Thymus (tissue), 11 donors: ENCODE measurements at regions not wholly inside any gene's neighbourhood (a gene's known extent, or its start where the extent isn't known, plus 50 kb on each side); places are given as distances from the start of the nearest gene placed in this dataset.

ENCODE experiments used
- DNase-seq, 9 donors: peaks; one replicate each; pipeline ENCODE4 v3.0.0-alpha.2; 2013; ENCODE audit warnings: low spot score in 9 of 9, low read depth in 6 of 9, missing footprints in 1 of 9
- H3K27ac ChIP-seq, 2 donors: one replicate each; pipeline ENCODE4 v1.5.1; 2013; ENCODE audit warnings: control low read depth in 1 of 2, low read depth in 1 of 2, low read length in 1 of 2, mild to moderate bottlenecking in 1 of 2, moderate library complexity in 1 of 2
- H3K27me3 ChIP-seq, 2 donors: one replicate each; pipeline ENCODE4 v1.5.1; 2013; ENCODE audit warnings: low read length in 1 of 2; ENCODE audit not compliant: control insufficient read depth in 2 of 2, insufficient read depth in 1 of 2
- H3K36me3 ChIP-seq, 2 donors: one replicate each; pipeline ENCODE4 v1.5.1; 2013; ENCODE audit warnings: low read length in 1 of 2, mild to moderate bottlenecking in 1 of 2, moderate library complexity in 1 of 2; ENCODE audit not compliant: control insufficient read depth in 2 of 2, insufficient read depth in 2 of 2
- H3K4me1 ChIP-seq, 2 donors: one replicate each; pipeline ENCODE4 v1.5.1; 2013; ENCODE audit warnings: low read length in 2 of 2; ENCODE audit not compliant: control insufficient read depth in 2 of 2, insufficient read depth in 2 of 2
- H3K4me3 ChIP-seq, 2 donors: one replicate each; pipeline ENCODE4 v1.5.1; 2013; ENCODE audit warnings: low read length in 2 of 2, control low read depth in 1 of 2, mild to moderate bottlenecking in 1 of 2
- H3K9me3 ChIP-seq, 2 donors: one replicate each; pipeline ENCODE4 v1.5.1; 2013; ENCODE audit warnings: low read length in 1 of 2, mild to moderate bottlenecking in 1 of 2; ENCODE audit not compliant: control insufficient read depth in 2 of 2, insufficient read depth in 1 of 2
- WGBS: extraction: QIAGEN DNeasy Blood & Tissue Kit; methylation state at CpG from one replicate; pipeline ENCODE4 v1.1.7; 2013; 5-methylcytosine and 5-hydroxymethylcytosine counted together
- donor health status: healthy.

DNA sequence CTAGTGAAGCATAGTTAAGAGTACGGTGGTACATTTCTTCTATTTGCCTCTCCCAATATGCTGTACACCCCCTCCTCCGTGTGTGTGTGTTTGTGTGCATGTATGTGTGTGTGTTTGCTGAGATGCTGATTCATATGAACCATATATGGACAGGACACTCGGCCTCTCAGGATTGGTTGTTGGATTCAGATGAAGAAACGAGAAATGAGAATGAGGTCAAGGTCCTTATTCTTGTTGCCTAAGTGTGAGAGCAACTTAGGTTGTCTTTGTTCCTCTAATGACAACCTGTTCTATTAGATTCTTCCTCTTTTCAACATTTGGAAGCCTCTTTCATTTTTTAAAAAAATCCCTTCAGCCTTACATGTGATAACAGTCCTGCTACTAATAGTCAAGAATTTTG, 1387.6 kb downstream of the STIM2 start:
- no peaks in the 10 kb centered on the region for H3K36me3 ChIP-seq
- no peak for DNase-seq
- 64% methylated on average over 4 of the region's 4 CpGs for WGBS
- no peaks in the 10 kb centered on the region for H3K4me1 ChIP-seq
- H3K27me3 ChIP-seq = no peaks in the 10 kb centered on the region
- no peak overlapping the region for H3K4me3 ChIP-seq
- H3K9me3 ChIP-seq = no peaks in the 10 kb centered on the region
- H3K27ac ChIP-seq = no peak overlapping the region

DNA sequence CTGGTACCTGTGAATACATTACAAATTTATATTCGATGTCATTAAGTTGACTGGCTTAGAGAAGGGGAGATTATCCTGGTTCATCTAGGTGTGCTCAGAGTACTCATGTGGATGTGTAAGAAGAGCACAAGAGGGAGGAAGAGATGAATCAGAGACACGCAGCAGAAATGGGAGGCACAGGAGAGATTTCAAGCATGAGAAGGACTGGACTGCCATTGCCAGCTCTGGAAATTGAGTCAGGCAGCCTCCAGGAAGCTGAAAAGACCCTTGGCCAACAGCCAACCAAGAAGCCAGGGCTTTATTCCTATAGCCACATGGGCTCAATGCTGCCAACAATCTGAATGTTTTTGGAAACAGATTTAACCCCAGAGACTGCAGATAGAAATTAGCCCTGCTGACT, 1390.0 kb downstream of the STIM2 start:
- Histone ChIP-seq H3K4me1 (no peaks in the 10 kb centered on the region), H3K9me3 (peaks cover 0 to 9% of the 10 kb centered on the region in 2 donors), H3K36me3 (no peaks in the 10 kb centered on the region), H3K27ac (no peak overlapping the region), H3K4me3 (no peak overlapping the region), H3K27me3 (no peaks in the 10 kb centered on the region)
- no peak for DNase-seq
- 95% methylated on average over 2 of the region's 2 CpGs for WGBS

DNA sequence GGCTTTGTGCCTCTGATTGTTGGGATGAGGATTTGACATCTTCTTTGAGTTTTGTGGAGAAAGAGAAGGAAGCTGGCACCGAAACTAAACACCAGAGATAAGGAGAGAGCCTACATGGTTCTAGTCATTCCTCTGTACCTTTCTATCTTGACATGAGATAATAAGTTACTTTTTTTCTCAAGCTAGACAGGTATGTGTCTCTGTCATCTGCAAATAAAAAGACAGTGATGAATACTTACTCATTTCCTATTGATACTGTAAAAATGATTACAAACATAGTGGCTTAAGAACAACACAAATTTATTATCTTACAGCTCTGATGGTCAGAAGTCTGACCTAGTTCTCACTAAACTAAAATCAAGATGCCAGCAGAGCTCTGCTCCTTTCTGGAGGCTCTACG, 1391.2 kb downstream of the STIM2 start:
- Histone ChIP-seq H3K36me3 (no peaks in the 10 kb centered on the region), H3K27ac (no peak overlapping the region), H3K27me3 (no peaks in the 10 kb centered on the region), H3K9me3 (peaks cover 0 to 9% of the 10 kb centered on the region in 2 donors), H3K4me3 (no peak overlapping the region), H3K4me1 (no peaks in the 10 kb centered on the region)
- no peak for DNase-seq
- WGBS = 95% methylated on average over 2 of the region's 2 CpGs

DNA sequence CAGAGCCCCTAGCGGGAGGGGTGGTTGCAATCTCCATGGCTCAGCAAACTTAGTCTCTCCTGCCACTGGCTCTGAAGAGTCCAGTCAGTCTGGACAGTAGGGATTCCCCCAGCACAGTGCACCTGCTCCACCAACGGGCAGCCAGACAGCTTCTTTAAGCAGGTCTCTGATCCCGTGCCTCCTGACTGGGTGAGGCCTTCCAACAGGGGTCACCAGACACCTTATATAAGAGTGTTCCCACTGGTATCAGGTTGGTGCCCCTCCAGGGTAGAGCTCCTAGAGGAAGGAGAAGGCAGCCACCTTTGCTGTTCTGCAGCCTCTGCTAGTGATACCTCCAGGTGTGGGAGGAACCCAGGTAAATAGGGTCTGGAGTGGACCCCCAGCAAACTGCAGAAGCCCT, 1393.4 kb downstream of the STIM2 start:
- Histone ChIP-seq H3K9me3 (peaks cover 0 to 15% of the 10 kb centered on the region in 2 donors), H3K4me1 (no peaks in the 10 kb centered on the region), H3K27me3 (no peaks in the 10 kb centered on the region), H3K4me3 (no peak overlapping the region), H3K36me3 (no peaks in the 10 kb centered on the region), H3K27ac (no peak overlapping the region)
- DNase-seq = no peak
- 84% methylated on average over 3 of the region's 3 CpGs for WGBS

DNA sequence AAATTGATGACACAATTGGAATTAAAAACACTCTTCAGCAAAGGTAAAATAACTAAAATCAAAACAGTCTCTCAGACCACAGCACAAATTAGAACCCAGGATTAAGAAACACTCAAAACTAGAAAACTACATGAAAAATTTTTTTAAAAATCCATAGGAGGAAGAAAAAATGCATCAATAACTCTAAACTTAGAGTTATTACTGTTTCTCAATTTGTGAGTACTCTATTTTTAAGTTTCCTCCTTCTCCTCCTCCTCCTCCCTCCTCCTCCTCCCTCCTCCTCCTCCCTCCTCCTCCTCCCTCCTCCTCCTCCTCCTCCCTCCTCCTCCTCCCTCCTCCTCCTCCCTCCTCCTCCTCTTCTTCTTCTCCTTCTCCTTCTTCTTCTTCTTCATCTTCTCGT, 1395.7 kb downstream of the STIM2 start:
- no peak for DNase-seq
- WGBS = 100% methylated on average over 1 of the region's 1 CpG
- no peak overlapping the region for H3K4me3 ChIP-seq
- no peaks in the 10 kb centered on the region for H3K4me1 ChIP-seq
- no peaks in the 10 kb centered on the region for H3K36me3 ChIP-seq
- H3K27me3 ChIP-seq = no peaks in the 10 kb centered on the region
- H3K9me3 ChIP-seq = peaks cover 0 to 15% of the 10 kb centered on the region in 2 donors
- no peak overlapping the region for H3K27ac ChIP-seq

DNA sequence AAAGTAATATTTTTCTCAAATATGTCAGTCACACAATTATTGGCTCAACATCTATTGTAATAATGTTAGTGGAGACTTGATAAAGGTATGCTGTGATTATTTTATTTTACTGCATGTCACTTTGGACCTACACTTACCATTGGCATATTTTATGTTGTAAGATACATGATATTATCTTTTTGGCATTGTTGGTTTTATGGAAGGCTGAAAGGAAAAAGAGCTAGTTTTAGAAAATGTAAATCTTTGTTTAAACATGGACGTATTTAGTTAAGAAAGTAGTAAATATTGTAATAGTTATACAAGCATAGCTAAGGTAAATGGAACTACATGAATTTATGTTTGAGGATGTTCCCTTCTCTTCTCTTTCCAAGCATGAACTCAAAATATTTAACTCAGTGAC, 1399.3 kb downstream of the STIM2 start:
- no peak for DNase-seq
- H3K4me1 ChIP-seq = no peaks in the 10 kb centered on the region
- H3K4me3 ChIP-seq = no peak overlapping the region
- no peaks in the 10 kb centered on the region for H3K36me3 ChIP-seq
- H3K27me3 ChIP-seq = no peaks in the 10 kb centered on the region
- peaks cover 0 to 6% of the 10 kb centered on the region in 2 donors for H3K9me3 ChIP-seq
- 95% methylated on average over 1 of the region's 1 CpG for WGBS
- H3K27ac ChIP-seq = no peak overlapping the region

DNA sequence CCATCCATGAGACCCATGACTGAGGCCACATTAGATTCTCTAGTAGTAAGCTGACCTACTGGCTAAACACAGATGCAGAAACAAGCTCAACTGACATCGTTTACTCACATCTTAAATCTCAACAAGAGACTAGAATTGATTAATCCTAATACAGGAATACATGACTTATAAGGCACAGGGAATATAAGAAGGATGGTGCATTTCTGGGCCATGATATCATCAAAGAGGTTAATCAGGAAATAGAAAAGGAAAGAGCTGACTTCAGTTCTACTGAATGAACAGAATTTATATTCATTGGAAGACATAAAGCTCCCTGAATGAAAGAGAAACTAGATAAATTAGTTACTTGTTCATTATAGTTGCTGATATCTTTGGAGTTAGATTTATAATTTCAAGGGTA, 1406.5 kb downstream of the STIM2 start:
- no peaks in the 10 kb centered on the region for H3K4me1 ChIP-seq
- WGBS = 85% methylated on average over 1 of the region's 1 CpG
- no peak for DNase-seq
- no peaks in the 10 kb centered on the region for H3K27me3 ChIP-seq
- no peaks in the 10 kb centered on the region for H3K36me3 ChIP-seq
- H3K27ac ChIP-seq = no peak overlapping the region
- H3K4me3 ChIP-seq = no peak overlapping the region
- no peaks in the 10 kb centered on the region for H3K9me3 ChIP-seq

DNA sequence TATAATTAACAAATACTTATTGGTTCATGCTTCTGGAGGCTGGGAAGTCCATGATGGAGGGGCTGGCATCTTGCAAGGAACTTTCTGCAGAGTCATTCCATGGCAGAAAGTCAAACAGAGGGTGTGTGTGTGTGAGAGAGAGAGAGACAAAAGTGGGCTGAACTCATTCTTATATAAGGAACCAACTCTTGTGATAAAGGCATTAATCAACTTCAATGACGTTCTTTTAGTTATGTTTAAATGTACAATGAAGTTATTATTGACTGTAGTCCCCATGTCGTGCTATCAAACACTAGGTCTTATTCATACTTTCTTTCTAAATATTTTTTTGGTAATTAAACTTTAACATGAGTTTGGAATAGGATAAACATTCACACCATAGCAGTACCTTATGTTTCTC, 1408.8 kb downstream of the STIM2 start:
- Histone ChIP-seq H3K27ac (no peak overlapping the region), H3K9me3 (no peaks in the 10 kb centered on the region)
- WGBS = 89% methylated on average over 2 of the region's 2 CpGs

DNA sequence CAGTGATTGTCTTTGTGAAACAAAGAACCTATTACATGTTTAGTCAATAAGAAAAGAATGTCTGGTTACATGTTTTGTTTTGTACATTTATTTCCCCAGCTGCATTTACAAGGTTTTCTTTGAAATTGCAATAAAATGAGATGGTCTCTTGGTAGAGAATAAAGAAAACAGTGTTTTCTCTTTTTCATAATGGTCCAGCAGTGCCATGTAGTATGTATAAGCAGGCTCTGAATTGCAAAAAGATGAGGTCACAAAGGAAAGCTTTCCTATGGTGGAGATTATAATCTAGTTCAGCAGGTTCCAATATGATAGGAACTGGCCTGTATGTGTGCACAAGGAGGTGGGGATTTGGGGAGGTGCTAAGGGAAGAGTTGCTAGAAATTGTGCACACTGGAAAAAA, 1417.3 kb downstream of the STIM2 start:
- H3K9me3 ChIP-seq = peaks cover 0 to 8% of the 10 kb centered on the region in 2 donors
- no peak overlapping the region for H3K4me3 ChIP-seq
- no peak overlapping the region for H3K27ac ChIP-seq
- H3K36me3 ChIP-seq = no peaks in the 10 kb centered on the region
- DNase-seq = no peak
- H3K27me3 ChIP-seq = no peaks in the 10 kb centered on the region
- H3K4me1 ChIP-seq = no peaks in the 10 kb centered on the region

More for the DNA sequence above, 1408.8 kb downstream of the STIM2 start:
- Histone ChIP-seq H3K4me3 (no peak overlapping the region), H3K27me3 (no peaks in the 10 kb centered on the region), H3K36me3 (no peaks in the 10 kb centered on the region), H3K4me1 (no peaks in the 10 kb centered on the region)
- DNase-seq = no peak

DNA sequence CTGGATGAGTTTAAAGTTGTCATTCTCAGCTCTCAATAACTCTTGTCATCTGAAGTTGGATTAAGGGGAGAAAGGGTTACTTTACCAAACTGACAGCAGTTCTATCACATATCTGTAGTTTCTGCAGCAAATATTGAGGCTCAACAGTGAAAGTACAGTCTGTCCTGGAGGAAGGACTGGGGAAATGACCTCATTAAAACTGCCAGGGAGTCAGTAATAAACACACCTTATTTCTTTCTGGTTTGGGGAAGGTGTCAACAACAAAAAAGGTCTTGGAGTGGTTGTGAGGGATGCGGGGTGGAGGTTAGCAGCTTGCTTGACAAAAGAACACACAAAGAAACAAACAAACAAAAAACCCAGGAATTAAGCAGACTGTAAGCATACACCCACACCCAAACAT, 1418.0 kb downstream of the STIM2 start:
- Histone ChIP-seq H3K4me3 (no peak overlapping the region), H3K36me3 (no peaks in the 10 kb centered on the region), H3K27me3 (no peaks in the 10 kb centered on the region), H3K27ac (no peak overlapping the region), H3K9me3 (peaks cover 0 to 8% of the 10 kb centered on the region in 2 donors), H3K4me1 (no peaks in the 10 kb centered on the region)
- DNase-seq = no peak
- WGBS = 86% methylated on average over 1 of the region's 1 CpG
